GM12878 (cell line): ENCODE measurements at regions not wholly inside any gene's neighbourhood (a gene's known extent, or its start where the extent isn't known, plus 50 kb on each side); places are given as distances from the start of the nearest gene placed in this dataset.

Source experiments
- ATAC-seq: fragments of 200-7000 bp; cut with Tn5 transposase; 3 replicates; pipeline ENCODE4 v1.9.1; 2020; ENCODE audit warnings: mild to moderate bottlenecking, moderate library complexity
- BruUV-seq: library from RNA; stranded (reverse); fragments of 400-500 nt; replicated peaks from 2 replicates; lab custom pipeline; 2021; lab: Mats Ljungman, UMichigan
- CTCF ChIA-PET: fragments of 300-600 bp; sonication (Branson Sonifier 250); formaldehyde crosslinking; extraction: SDS; loops from one replicate; lab custom pipeline; 2021; ENCODE audit warnings: inconsistent platforms; lab: Yijun Ruan, JAX
- POLR2A ChIA-PET: fragments of 350-600 bp; formaldehyde crosslinking; extraction: SDS; loops from one replicate; lab custom pipeline; 2021; ENCODE audit warnings: inconsistent platforms; lab: Charles Lee
- RAD21 ChIA-PET: fragments of 300-600 bp; sonication (Branson Sonifier 250); formaldehyde crosslinking; loops from one replicate; lab custom pipeline; 2023; ENCODE audit warnings: antibody characterized with exemption; ENCODE audit not compliant: unreplicated experiment; lab: Charles Lee
- SMC1A ChIA-PET: fragments of 300-600 bp; sonication (Branson Sonifier 250); formaldehyde crosslinking; loops from one replicate; lab custom pipeline; 2023; ENCODE audit not compliant: unreplicated experiment, uncharacterized antibody; lab: Charles Lee
- DNase-seq: peaks from one replicate; pipeline ENCODE4 v3.0.0-alpha.2; 2011; ENCODE audit warnings: low read depth, low spot score
- FAIRE-seq: peaks from 3 replicates; lab custom pipeline; 2011; peaks lifted over from hg19 to GRCh38; lab: Jason Lieb, UNC
- H2AFZ ChIP-seq: 2 replicates; pipeline ENCODE4 v1.6.0; 2011; ENCODE audit warnings: low read depth, low read length, control low read depth; ENCODE audit not compliant: control insufficient read depth
- H3K27ac ChIP-seq: 2 replicates; pipeline ENCODE4 v1.5.1; 2011; ENCODE audit warnings: control low read depth; ENCODE audit not compliant: control insufficient read depth, insufficient read depth
- H3K27me3 ChIP-seq, 2 experiments: replicated peaks in 1 of 2; 2 replicates each; pipeline versions ENCODE4 v1.6.0 to v1.6.1; 2011; ENCODE audit warnings: low read length in 1 of 2; ENCODE audit not compliant: control insufficient read depth in 2 of 2, insufficient read depth in 2 of 2
- H3K36me3 ChIP-seq, 2 experiments: 2 replicates each; pipeline ENCODE4 v1.5.1; 2011; ENCODE audit warnings: low read length in 1 of 2; ENCODE audit not compliant: control insufficient read depth in 2 of 2, insufficient read depth in 2 of 2
- H3K4me1 ChIP-seq: 2 replicates; pipeline ENCODE4 v1.6.1; 2011; ENCODE audit warnings: mild to moderate bottlenecking, low read length, moderate library complexity, mixed read lengths; ENCODE audit not compliant: control insufficient read depth, insufficient read depth
- H3K4me2 ChIP-seq: 2 replicates; pipeline ENCODE4 v1.6.0; 2011; ENCODE audit warnings: control low read depth; ENCODE audit not compliant: control insufficient read depth, insufficient read depth
- H3K4me3 ChIP-seq: fragments of 200-600 bp; sonication (generic); 2 replicates; pipeline ENCODE4 v1.5.1; 2016
- H3K79me2 ChIP-seq: 2 replicates; pipeline ENCODE4 v1.6.0; 2011; ENCODE audit warnings: low read length; ENCODE audit not compliant: control insufficient read depth, insufficient read depth
- H3K9ac ChIP-seq: 2 replicates; pipeline ENCODE4 v1.8.0; 2011; ENCODE audit warnings: low read length, control low read depth, mixed read lengths; ENCODE audit not compliant: control insufficient read depth, insufficient read depth
- H3K9me3 ChIP-seq: replicated peaks from 3 replicates; pipeline ENCODE4 v1.5.1; 2011; ENCODE audit warnings: mild to moderate bottlenecking, low read length; ENCODE audit not compliant: control insufficient read depth, insufficient read depth
- H4K20me1 ChIP-seq: 2 replicates; pipeline ENCODE4 v1.6.0; 2011; ENCODE audit not compliant: control insufficient read depth, insufficient read depth
- CHD4 ChIP-seq: fragments of 200-600 bp; sonication (generic); IDR thresholded peaks from 2 replicates; pipeline ENCODE4 v1.6.1; 2016; ENCODE audit warnings: mild to moderate bottlenecking
- MTA3 ChIP-seq: IDR thresholded peaks from 2 replicates; pipeline ENCODE4 v1.6.1; 2012; ENCODE audit warnings: low read length, inconsistent platforms, borderline replicate concordance
- NBN ChIP-seq: fragments of 450-650 bp; IDR thresholded peaks from 2 replicates; pipeline ENCODE4 v1.6.1; 2016
- NFYB ChIP-seq: IDR thresholded peaks from 2 replicates; pipeline ENCODE4 v1.6.1; 2011; ENCODE audit warnings: low read depth, mild to moderate bottlenecking, low read length, improper control_type of control experiment, moderate library complexity; ENCODE audit not compliant: insufficient read depth
- RELA ChIP-seq: fragments of 450-650 bp; IDR thresholded peaks from 2 replicates; pipeline ENCODE4 v1.8.0; 2014; ENCODE audit warnings: borderline replicate concordance; ENCODE audit not compliant: partially characterized antibody
- WGBS: methylation state at CpG from one replicate; pipeline ENCODE4 v1.1.6; 2016; ENCODE audit warnings: low lambda C conversion rate; ENCODE audit not compliant: insufficient replicate concordance, insufficient coverage; ENCODE audit errors: missing lambda C conversion rate; 5-methylcytosine and 5-hydroxymethylcytosine counted together
- in situ Hi-C: fragments of 300-500 bp; cut with MboI; formaldehyde crosslinking; loops from 9 replicates; pipeline ENCODE4 v1.14.3; 2018; ENCODE audit warnings: mixed read lengths
- intact Hi-C: fragments of 100-400 bp; cut with micrococcal nuclease; formaldehyde crosslinking; loops from one replicate; pipeline ENCODE4 v1.14.2; 2022; ENCODE audit not compliant: unreplicated experiment
- TF ChIP-seq, protein P1 (sequence below): fragments of 450-650 bp; IDR thresholded peaks from 2 replicates; pipeline ENCODE4 v1.6.1; 2017; ENCODE audit warnings: mild to moderate bottlenecking
- TF ChIP-seq, protein P2 (sequence below): fragments of 450-650 bp; formaldehyde crosslinking; IDR thresholded peaks from 2 replicates; pipeline ENCODE4 v1.4.0; 2022; ENCODE audit warnings: mild to moderate bottlenecking, moderate library complexity

DNA sequence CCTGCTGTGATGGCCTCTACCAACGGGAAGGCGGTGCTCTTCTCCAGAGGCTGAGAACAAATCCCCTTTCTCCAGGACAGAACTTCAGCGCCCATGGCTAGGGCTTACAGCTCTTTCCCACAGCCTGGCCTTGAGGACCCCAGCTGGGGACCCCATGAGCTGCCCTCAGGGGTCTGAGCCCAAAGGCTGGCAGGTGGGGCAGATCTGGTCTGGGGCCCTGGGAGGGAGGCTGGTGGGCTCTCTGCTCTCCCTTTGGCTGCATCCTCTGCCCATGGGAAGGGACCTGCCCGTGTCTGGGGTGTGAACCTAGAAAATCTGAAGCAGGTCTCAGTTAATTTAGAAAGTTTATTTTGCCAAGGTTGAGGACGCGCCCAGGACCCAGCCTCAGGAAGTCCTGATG is 322.1 kb downstream of the ADGRD1 start:
- FAIRE-seq = no peak
- intact Hi-C loops = no loop called here
- H3K9me3 ChIP-seq = no peaks in the 10 kb centered on the region
- ChIA-PET POLR2A (no interaction called here), CTCF (no interaction called here)
- TF ChIP-seq, protein P1, sequence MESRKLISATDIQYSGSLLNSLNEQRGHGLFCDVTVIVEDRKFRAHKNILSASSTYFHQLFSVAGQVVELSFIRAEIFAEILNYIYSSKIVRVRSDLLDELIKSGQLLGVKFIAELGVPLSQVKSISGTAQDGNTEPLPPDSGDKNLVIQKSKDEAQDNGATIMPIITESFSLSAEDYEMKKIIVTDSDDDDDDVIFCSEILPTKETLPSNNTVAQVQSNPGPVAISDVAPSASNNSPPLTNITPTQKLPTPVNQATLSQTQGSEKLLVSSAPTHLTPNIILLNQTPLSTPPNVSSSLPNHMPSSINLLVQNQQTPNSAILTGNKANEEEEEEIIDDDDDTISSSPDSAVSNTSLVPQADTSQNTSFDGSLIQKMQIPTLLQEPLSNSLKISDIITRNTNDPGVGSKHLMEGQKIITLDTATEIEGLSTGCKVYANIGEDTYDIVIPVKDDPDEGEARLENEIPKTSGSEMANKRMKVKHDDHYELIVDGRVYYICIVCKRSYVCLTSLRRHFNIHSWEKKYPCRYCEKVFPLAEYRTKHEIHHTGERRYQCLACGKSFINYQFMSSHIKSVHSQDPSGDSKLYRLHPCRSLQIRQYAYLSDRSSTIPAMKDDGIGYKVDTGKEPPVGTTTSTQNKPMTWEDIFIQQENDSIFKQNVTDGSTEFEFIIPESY = no peak
- TF ChIP-seq MTA3 (no peak), NBN (no peak), NFYB (no peak), CHD4 (no peak), RELA (no peak)
- TF ChIP-seq, protein P2, sequence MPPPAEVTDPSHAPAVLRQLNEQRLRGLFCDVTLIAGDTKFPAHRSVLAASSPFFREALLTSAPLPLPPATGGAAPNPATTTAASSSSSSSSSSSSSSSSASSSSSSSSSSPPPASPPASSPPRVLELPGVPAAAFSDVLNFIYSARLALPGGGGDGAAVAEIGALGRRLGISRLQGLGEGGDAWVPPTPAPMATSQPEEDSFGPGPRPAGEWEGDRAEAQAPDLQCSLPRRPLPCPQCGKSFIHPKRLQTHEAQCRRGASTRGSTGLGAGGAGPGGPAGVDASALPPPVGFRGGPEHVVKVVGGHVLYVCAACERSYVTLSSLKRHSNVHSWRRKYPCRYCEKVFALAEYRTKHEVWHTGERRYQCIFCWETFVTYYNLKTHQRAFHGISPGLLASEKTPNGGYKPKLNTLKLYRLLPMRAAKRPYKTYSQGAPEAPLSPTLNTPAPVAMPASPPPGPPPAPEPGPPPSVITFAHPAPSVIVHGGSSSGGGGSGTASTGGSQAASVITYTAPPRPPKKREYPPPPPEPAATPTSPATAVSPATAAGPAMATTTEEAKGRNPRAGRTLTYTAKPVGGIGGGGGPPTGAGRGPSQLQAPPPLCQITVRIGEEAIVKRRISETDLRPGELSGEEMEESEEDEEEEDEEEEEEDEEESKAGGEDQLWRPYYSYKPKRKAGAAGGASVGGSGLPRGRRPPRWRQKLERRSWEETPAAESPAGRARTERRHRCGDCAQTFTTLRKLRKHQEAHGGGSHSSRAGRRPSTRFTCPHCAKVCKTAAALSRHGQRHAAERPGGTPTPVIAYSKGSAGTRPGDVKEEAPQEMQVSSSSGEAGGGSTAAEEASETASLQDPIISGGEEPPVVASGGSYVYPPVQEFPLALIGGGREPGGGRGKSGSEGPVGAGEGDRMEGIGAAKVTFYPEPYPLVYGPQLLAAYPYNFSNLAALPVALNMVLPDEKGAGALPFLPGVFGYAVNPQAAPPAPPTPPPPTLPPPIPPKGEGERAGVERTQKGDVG (CRISPR knock-in tag) = no peak
- TF ChIP-seq, all 136 proteins: peak for 0
- no peak for ATAC-seq
- WGBS = 59% methylated on average over 6 of the region's 6 CpGs
- no peak for DNase-seq
- in situ Hi-C loops = no loop called here
- no peaks in the 10 kb centered on the region for H3K79me2 ChIP-seq
- BruUV-seq = no TSS peak
- no peak overlapping the region for H3K4me2 ChIP-seq
- H3K27me3 ChIP-seq = peaks cover 0 to 1% of the 10 kb centered on the region in 2 experiments; a peak in 2 of 4 replicates
- no peaks in the 10 kb centered on the region for H3K36me3 ChIP-seq
- H3K27ac ChIP-seq = no peak overlapping the region
- H2AFZ ChIP-seq = no peak overlapping the region
- no peaks in the 10 kb centered on the region for H3K4me1 ChIP-seq
- no peaks in the 10 kb centered on the region for H4K20me1 ChIP-seq
- ChIA-PET RAD21 (no interaction called here), SMC1A (interaction anchor here (0.7 kb wide), 1 partner anchor 11 kb away, joined by 3 read pairs; no protein-coding TSS in a partner anchor)
- no peak overlapping the region for H3K4me3 ChIP-seq
- no peak overlapping the region for H3K9ac ChIP-seq
